ENCODE measurements at regions not wholly inside any gene's neighbourhood (a gene's known extent, or its start where the extent isn't known, plus 50 kb on each side); places are given as distances from the start of the nearest gene placed in this dataset.

- Histone ChIP-seq H3K27me3 (ENCODE audit: control insufficient read depth in 1 of 2, insufficient read depth in 2 of 2, low read length in 2 of 2) (peaks cover 3 to 7% of the 10 kb centered on the region in 2 experiments), H3K27ac (ENCODE audit: low read depth in 1 of 2, low read length in 2 of 2) (no peak overlapping the region), H3K4me3 (ENCODE audit: low read length) (no peak overlapping the region), H3K4me1 (ENCODE audit: insufficient read depth, low read length) (no peaks in the 10 kb centered on the region), H3K9me3 (ENCODE audit: control insufficient read depth in 1 of 2, insufficient read depth in 1 of 2, low read length in 2 of 2) (no peaks in the 10 kb centered on the region), H3K36me3 (ENCODE audit: insufficient read depth, low read length) (no peaks in the 10 kb centered on the region)
- ChIA-PET CTCF (interaction anchor here (1.0 kb wide), 1 partner anchor 74 kb away, joined by 3 read pairs; no protein-coding TSS in a partner anchor), POLR2A (interaction anchor here (0.6 kb wide), 1 partner anchor 90 kb away, joined by 4 read pairs; no protein-coding TSS in a partner anchor)
- no peak overlapping the region for H3K27ac Mint-ChIP-seq
- no peak for DNase-seq
- H3K9me3 Mint-ChIP-seq: no peaks in the 10 kb centered on the region
- no peaks in the 10 kb centered on the region for H3K36me3 Mint-ChIP-seq (ENCODE audit: low read depth)
- H3K4me1 Mint-ChIP-seq (ENCODE audit: low read depth): no peaks in the 10 kb centered on the region
- no peak for ATAC-seq (ENCODE audit: poor library complexity)
- no peak for TF ChIP-seq CTCF (IDR thresholded peaks at IDR 0.05)
- no peak overlapping the region for H3K4me3 Mint-ChIP-seq
- H3K27me3 Mint-ChIP-seq: peaks cover 24% of the 10 kb centered on the region
- intact Hi-C loops (cut with DNase I, micrococcal nuclease): no loop called here
Measured at GRCh38 chr3:137106612-137107240, 148.9 kb downstream of the IL20RB start.

GRCh38 chr3:137108699-137109440, 151.1 kb downstream of the IL20RB start:
- no peaks in the 10 kb centered on the region for H3K9me3 Mint-ChIP-seq
- H3K27me3 Mint-ChIP-seq: peaks cover 23% of the 10 kb centered on the region
- ChIA-PET CTCF (no interaction called here), POLR2A (no interaction called here)
- H3K27ac ChIP-seq (ENCODE audit: low read depth in 1 of 2, low read length in 2 of 2): no peak overlapping the region
- no peaks in the 10 kb centered on the region for H3K36me3 ChIP-seq (ENCODE audit: insufficient read depth, low read length)
- intact Hi-C loops (cut with DNase I, micrococcal nuclease): no loop called here
- DNase-seq (no peak), ATAC-seq (ENCODE audit: poor library complexity) (no peak)
- no peaks in the 10 kb centered on the region for H3K36me3 Mint-ChIP-seq (ENCODE audit: low read depth)
- no peaks in the 10 kb centered on the region for H3K9me3 ChIP-seq (ENCODE audit: control insufficient read depth in 1 of 2, insufficient read depth in 1 of 2, low read length in 2 of 2)
- no peaks in the 10 kb centered on the region for H3K4me1 ChIP-seq (ENCODE audit: insufficient read depth, low read length)
- no peak overlapping the region for H3K27ac Mint-ChIP-seq
- no peak overlapping the region for H3K4me3 ChIP-seq (ENCODE audit: low read length)
- TF ChIP-seq CTCF (IDR thresholded peaks at IDR 0.05): no peak
- H3K4me1 Mint-ChIP-seq (ENCODE audit: low read depth): no peaks in the 10 kb centered on the region
- H3K4me3 Mint-ChIP-seq: no peak overlapping the region
- H3K27me3 ChIP-seq (ENCODE audit: control insufficient read depth in 1 of 2, insufficient read depth in 2 of 2, low read length in 2 of 2): peaks cover 3 to 7% of the 10 kb centered on the region in 2 experiments

GRCh38 chr3:137110392-137110996, 152.7 kb downstream of the IL20RB start:
- Histone ChIP-seq H3K4me3 (ENCODE audit: low read length) (no peak overlapping the region), H3K27ac (ENCODE audit: low read depth in 1 of 2, low read length in 2 of 2) (no peak overlapping the region), H3K9me3 (ENCODE audit: control insufficient read depth in 1 of 2, insufficient read depth in 1 of 2, low read length in 2 of 2) (no peaks in the 10 kb centered on the region), H3K4me1 (ENCODE audit: insufficient read depth, low read length) (no peaks in the 10 kb centered on the region), H3K36me3 (ENCODE audit: insufficient read depth, low read length) (no peaks in the 10 kb centered on the region), H3K27me3 (ENCODE audit: control insufficient read depth in 1 of 2, insufficient read depth in 2 of 2, low read length in 2 of 2) (peaks cover 3 to 7% of the 10 kb centered on the region in 2 experiments)
- no peaks in the 10 kb centered on the region for H3K9me3 Mint-ChIP-seq
- intact Hi-C loops (cut with DNase I, micrococcal nuclease): no loop called here
- no peak overlapping the region for H3K4me3 Mint-ChIP-seq
- CTCF ChIA-PET: interaction anchor here (1.0 kb wide), 1 partner anchor 23 kb away, joined by 3 read pairs; no protein-coding TSS in a partner anchor
- TF ChIP-seq CTCF (IDR thresholded peaks at IDR 0.05): peak; percentile 58
- POLR2A ChIA-PET: no interaction called here
- no peak for ATAC-seq (ENCODE audit: poor library complexity)
- no peaks in the 10 kb centered on the region for H3K4me1 Mint-ChIP-seq (ENCODE audit: low read depth)
- peak in 1 of 14 experiments; percentile 10 for DNase-seq
- H3K36me3 Mint-ChIP-seq (ENCODE audit: low read depth): no peaks in the 10 kb centered on the region
- peaks cover 23% of the 10 kb centered on the region for H3K27me3 Mint-ChIP-seq
- no peak overlapping the region for H3K27ac Mint-ChIP-seq

All from CD4-positive, alpha-beta T cell (primary cell).